ENCODE measurements at regions not wholly inside any gene's neighbourhood (a gene's known extent, or its start where the extent isn't known, plus 50 kb on each side); places are given as distances from the start of the nearest gene placed in this dataset.
"Not testable (repeated sequence)": the region's sequence is repeated elsewhere in the genome, so short reads cannot be mapped to it uniquely, and the experiment has no call there.

DNA sequence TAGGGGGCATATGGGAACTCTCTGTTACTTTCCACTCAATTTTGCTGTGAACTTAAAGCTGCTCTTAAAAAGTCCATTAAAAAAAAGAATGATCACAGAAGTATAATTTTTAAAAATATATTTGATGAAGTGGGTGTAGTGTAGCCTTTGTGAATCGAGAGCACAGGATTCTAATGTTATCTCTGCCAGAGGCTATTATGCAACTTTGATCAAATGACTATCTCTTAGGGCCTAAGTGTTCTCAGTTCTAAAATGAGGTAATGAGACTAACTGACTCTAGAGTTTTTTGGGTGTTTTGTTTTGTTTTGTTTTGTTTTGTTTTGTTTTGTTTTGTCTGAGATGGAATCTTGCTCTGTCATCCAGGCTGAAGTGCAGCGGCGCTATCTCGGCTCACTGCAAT, 143.2 kb downstream of the FAM72B start:
- TF ChIP-seq ZNF24 (IDR thresholded peaks at IDR 0.05); ZNF672 (CRISPR knock-in tag; IDR thresholded peaks at IDR 0.05): not testable (repeated sequence)

Measured in HepG2 (cell line).